PC-9 (cell line): ENCODE measurements at regions not wholly inside any gene's neighbourhood (a gene's known extent, or its start where the extent isn't known, plus 50 kb on each side); places are given as distances from the start of the nearest gene placed in this dataset.

ENCODE experiments used
- BruUV-seq: library from RNA; stranded (reverse); fragments of 400-500 nt; replicated peaks from 2 replicates; lab custom pipeline; 2021; lab: Mats Ljungman, UMichigan
- CTCF ChIA-PET: fragments of 300-600 bp; sonication (Branson Sonifier 250); formaldehyde crosslinking; loops from one replicate; lab custom pipeline; 2022; ENCODE audit warnings: antibody characterized with exemption; lab: Charles Lee
- POLR2A ChIA-PET: fragments of 300-600 bp; sonication (Branson Sonifier 250); formaldehyde crosslinking; loops from one replicate; lab custom pipeline; 2022; ENCODE audit warnings: antibody characterized with exemption; ENCODE audit not compliant: unreplicated experiment; lab: Charles Lee
- DNase-seq, 2 experiments: peaks; one replicate each; pipeline versions ENCODE4 v3.0.0 to v3.0.0-alpha.2; 2015 to 2022; ENCODE audit warnings: mixed read lengths in 1 of 2
- H2AFZ ChIP-seq: fragments of 200-600 bp; sonication (generic); 2 replicates; pipeline ENCODE4 v1.8.1; 2017; ENCODE audit warnings: antibody characterized with exemption
- H3F3A ChIP-seq: fragments of 200-600 bp; sonication (generic); 2 replicates; pipeline ENCODE4 v1.8.1; 2017; ENCODE audit warnings: antibody characterized with exemption, mild to moderate bottlenecking, low read depth; ENCODE audit not compliant: insufficient read depth
- H3K27ac ChIP-seq: fragments of 200-600 bp; sonication (generic); 2 replicates; pipeline ENCODE4 v1.6.1; 2016; ENCODE audit warnings: mixed run types
- H3K27me3 ChIP-seq: fragments of 200-600 bp; sonication (generic); 2 replicates; pipeline ENCODE4 v1.6.1; 2016; ENCODE audit warnings: low read depth, mixed run types; ENCODE audit not compliant: insufficient read depth
- H3K36me3 ChIP-seq: fragments of 200-600 bp; sonication (generic); 2 replicates; pipeline ENCODE4 v1.6.1; 2016; ENCODE audit warnings: low read depth, mixed run types
- H3K4me1 ChIP-seq: fragments of 200-600 bp; sonication (generic); replicated peaks from 2 replicates; pipeline ENCODE4 v1.6.1; 2016; ENCODE audit warnings: mixed run types; ENCODE audit not compliant: insufficient read depth
- H3K4me2 ChIP-seq: fragments of 200-600 bp; sonication (generic); 2 replicates; pipeline ENCODE4 v1.6.1; 2017; ENCODE audit warnings: mixed run types
- H3K4me3 ChIP-seq: fragments of 200-600 bp; sonication (generic); 2 replicates; pipeline ENCODE4 v1.6.1; 2016; ENCODE audit warnings: mixed run types
- H3K79me2 ChIP-seq: fragments of 200-600 bp; sonication (generic); 2 replicates; pipeline ENCODE4 v1.6.1; 2017; ENCODE audit warnings: low read depth, mixed run types
- H3K9me2 ChIP-seq: fragments of 200-600 bp; sonication (generic); 2 replicates; pipeline ENCODE4 v1.8.1; 2017; ENCODE audit warnings: mild to moderate bottlenecking; ENCODE audit not compliant: insufficient read depth
- H3K9me3 ChIP-seq: fragments of 200-600 bp; sonication (generic); 2 replicates; pipeline ENCODE4 v1.8.1; 2016; ENCODE audit warnings: low read depth; ENCODE audit not compliant: insufficient read depth
- H4K20me1 ChIP-seq: fragments of 200-600 bp; sonication (generic); 2 replicates; pipeline ENCODE4 v1.8.1; 2017; ENCODE audit not compliant: insufficient read depth
- EZH2 ChIP-seq: fragments of 200-600 bp; sonication (generic); IDR thresholded peaks from 2 replicates; pipeline ENCODE4 v1.8.0; 2017; ENCODE audit warnings: antibody characterized with exemption, low read depth
- intact Hi-C: fragments of 100-400 bp; cut with micrococcal nuclease; formaldehyde crosslinking; loops from one replicate; pipeline ENCODE4 v1.10.0; 2022; ENCODE audit not compliant: unreplicated experiment
- TF ChIP-seq, protein P1 (sequence below): fragments of 200-600 bp; sonication (generic); conservative IDR thresholded peaks from 2 replicates; pipeline ENCODE4 v1.6.1; 2017; ENCODE audit warnings: mixed run types, antibody characterized with exemption, mild to moderate bottlenecking, moderate library complexity

DNA sequence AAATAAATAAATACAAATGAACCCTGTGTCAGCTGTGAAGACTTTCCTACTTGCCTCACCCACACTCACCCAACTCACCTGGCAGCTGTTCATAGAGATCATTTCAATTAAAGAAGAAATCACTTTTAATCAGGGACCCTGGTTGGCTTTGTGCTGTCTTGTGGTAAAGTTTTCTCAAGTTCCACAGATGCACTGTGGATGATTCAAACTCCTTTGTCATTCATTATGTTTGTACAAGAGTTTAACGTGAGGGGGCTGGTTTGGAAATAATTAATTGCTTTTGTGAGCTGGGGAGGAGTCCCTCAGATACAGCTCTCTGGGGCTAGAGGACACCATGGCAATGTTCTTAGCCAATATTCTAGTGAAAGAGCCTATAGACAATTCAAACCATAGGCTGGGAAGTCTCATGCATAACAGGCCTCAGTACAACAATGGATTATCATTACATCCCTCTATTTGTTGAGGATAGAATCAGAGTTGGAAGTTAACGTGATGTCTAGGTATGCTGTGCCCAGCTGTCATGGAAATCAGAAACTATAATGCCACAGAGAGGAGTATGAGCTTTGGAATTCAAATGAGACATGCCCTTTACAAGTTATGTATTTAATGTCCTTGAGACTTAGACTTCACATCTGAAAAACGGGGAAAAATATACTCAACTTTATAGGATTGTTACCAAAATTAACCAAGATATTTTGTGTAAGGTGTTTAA, 698.5 kb downstream of the KCNA4 start:
- H3K9me2 ChIP-seq: peaks cover 7% of the 10 kb centered on the region; the same call in 1 of the 2 replicates
- H3K36me3 ChIP-seq: no peaks in the 10 kb centered on the region
- no peak overlapping the region for H2AFZ ChIP-seq
- no peak overlapping the region for H3K27ac ChIP-seq
- H3K79me2 ChIP-seq: no peaks in the 10 kb centered on the region
- DNase-seq: no peak
- no peaks in the 10 kb centered on the region for H3F3A ChIP-seq
- H3K4me2 ChIP-seq: no peak overlapping the region
- BruUV-seq: no TSS peak
- no peaks in the 10 kb centered on the region for H4K20me1 ChIP-seq
- no peaks in the 10 kb centered on the region for H3K4me1 ChIP-seq
- CTCF ChIA-PET: no interaction called here
- H3K27me3 ChIP-seq: no peaks in the 10 kb centered on the region
- H3K4me3 ChIP-seq: no peak overlapping the region
- POLR2A ChIA-PET: no interaction called here
- no peaks in the 10 kb centered on the region for H3K9me3 ChIP-seq
- TF ChIP-seq, protein P1, sequence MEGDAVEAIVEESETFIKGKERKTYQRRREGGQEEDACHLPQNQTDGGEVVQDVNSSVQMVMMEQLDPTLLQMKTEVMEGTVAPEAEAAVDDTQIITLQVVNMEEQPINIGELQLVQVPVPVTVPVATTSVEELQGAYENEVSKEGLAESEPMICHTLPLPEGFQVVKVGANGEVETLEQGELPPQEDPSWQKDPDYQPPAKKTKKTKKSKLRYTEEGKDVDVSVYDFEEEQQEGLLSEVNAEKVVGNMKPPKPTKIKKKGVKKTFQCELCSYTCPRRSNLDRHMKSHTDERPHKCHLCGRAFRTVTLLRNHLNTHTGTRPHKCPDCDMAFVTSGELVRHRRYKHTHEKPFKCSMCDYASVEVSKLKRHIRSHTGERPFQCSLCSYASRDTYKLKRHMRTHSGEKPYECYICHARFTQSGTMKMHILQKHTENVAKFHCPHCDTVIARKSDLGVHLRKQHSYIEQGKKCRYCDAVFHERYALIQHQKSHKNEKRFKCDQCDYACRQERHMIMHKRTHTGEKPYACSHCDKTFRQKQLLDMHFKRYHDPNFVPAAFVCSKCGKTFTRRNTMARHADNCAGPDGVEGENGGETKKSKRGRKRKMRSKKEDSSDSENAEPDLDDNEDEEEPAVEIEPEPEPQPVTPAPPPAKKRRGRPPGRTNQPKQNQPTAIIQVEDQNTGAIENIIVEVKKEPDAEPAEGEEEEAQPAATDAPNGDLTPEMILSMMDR: no peak
- no peak for TF ChIP-seq EZH2
- intact Hi-C loops: no loop called here

DNA sequence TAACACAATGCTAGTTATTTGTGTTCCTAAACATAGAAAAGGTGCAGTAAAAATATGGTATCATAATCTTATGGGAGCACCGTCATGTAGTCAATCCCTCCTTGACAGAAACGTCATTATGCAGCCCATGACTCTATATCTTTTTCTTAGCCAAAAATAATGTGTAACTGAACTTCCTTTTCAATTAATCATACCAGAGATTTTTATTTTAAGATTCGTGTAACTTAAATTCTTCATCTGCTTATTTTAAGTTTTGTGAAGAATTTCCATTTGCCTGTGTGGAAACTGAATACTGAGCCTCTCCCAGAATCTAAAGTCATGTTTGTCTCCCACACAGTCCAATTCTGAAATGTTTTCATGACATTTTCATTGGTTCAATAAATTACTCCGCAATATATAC, 699.1 kb downstream of the KCNA4 start:
- Histone ChIP-seq H3K4me2 (no peak overlapping the region), H3K79me2 (no peaks in the 10 kb centered on the region), H3K36me3 (no peaks in the 10 kb centered on the region), H2AFZ (no peak overlapping the region), H3K9me2 (peaks cover 7% of the 10 kb centered on the region; the same call in 1 of the 2 replicates), H3K9me3 (no peaks in the 10 kb centered on the region), H3K4me3 (no peak overlapping the region), H4K20me1 (no peaks in the 10 kb centered on the region), H3K27me3 (no peaks in the 10 kb centered on the region), H3K27ac (no peak overlapping the region), H3K4me1 (no peaks in the 10 kb centered on the region), H3F3A (no peaks in the 10 kb centered on the region)
- CTCF ChIA-PET: no interaction called here
- no peak for TF ChIP-seq EZH2
- TF ChIP-seq, protein P1: no peak
- no TSS peak for BruUV-seq
- POLR2A ChIA-PET: no interaction called here
- no peak for DNase-seq
- intact Hi-C loops: no loop called here

DNA sequence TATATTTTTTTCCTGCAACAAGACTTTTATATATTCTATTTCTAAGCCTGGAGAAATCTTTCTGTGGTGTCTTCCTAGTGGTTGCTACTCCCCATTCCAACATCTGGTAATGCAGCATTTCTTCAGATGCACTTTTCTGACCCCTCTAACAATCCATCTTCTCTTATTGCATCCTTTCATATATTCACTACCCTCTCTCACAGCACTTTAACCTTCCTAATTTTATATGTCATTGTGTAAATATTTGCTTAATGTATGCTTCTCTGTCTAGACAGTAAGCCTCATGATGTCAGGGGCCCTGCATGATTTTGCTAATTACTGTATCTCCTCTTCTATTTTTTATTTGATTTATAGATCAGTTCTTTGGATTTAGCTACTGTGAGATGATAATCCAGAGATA, 701.6 kb downstream of the KCNA4 start:
- Histone ChIP-seq H3K27me3 (no peaks in the 10 kb centered on the region), H3K4me2 (no peak overlapping the region), H3K27ac (no peak overlapping the region), H3K4me3 (no peak overlapping the region), H3K4me1 (no peaks in the 10 kb centered on the region), H3K79me2 (no peaks in the 10 kb centered on the region), H3K9me3 (0 out of 2 replicates have a peak, but pooled peaks cover 5% of the 10 kb centered on the region), H4K20me1 (no peaks in the 10 kb centered on the region), H3K36me3 (no peaks in the 10 kb centered on the region), H3F3A (no peaks in the 10 kb centered on the region), H2AFZ (no peak overlapping the region), H3K9me2 (peaks cover 7% of the 10 kb centered on the region; the same call in 1 of the 2 replicates)
- intact Hi-C loops: no loop called here
- no peak for TF ChIP-seq EZH2
- TF ChIP-seq, protein P1: no peak
- POLR2A ChIA-PET: no interaction called here
- no TSS peak for BruUV-seq
- CTCF ChIA-PET: no interaction called here
- DNase-seq: no peak
